HG02870 (cell line): ENCODE measurements at regions not wholly inside any gene's neighbourhood (a gene's known extent, or its start where the extent isn't known, plus 50 kb on each side); places are given as distances from the start of the nearest gene placed in this dataset.
"Not testable (repeated sequence)": the region's sequence is repeated elsewhere in the genome, so short reads cannot be mapped to it uniquely, and the experiment has no call there.

Source experiments
- ATAC-seq: cut with Tn5 transposase; IDR thresholded peaks from one replicate; pipeline ENCODE4 v1.9.1; 2021; ENCODE audit warnings: mild to moderate bottlenecking, moderate library complexity; ENCODE audit not compliant: unreplicated experiment

DNA sequence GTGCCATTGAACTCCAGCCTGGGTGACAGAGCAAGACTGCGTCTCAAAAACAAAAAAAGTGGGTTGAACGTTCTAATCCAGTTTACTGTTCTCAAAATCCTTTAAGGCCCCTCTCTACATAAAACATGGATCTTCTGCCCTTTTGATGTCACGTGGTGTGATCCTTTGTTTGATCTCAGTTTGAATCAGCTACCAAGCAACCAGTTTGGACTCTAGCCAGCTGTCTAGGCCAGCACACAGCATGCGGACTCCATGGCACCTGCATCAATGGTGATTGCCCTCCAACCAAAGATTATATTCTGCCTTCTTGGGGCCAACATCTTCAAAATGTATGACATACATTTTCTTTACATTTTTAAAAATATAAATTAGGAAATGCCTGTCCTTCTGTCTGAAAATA, 365.4 kb downstream of the NDFIP2 start:
- ATAC-seq, result no peak

- no peak for ATAC-seq
Measured at GRCh38 chr13:79837741-79838450, 356.9 kb downstream of the NDFIP2 start.

DNA sequence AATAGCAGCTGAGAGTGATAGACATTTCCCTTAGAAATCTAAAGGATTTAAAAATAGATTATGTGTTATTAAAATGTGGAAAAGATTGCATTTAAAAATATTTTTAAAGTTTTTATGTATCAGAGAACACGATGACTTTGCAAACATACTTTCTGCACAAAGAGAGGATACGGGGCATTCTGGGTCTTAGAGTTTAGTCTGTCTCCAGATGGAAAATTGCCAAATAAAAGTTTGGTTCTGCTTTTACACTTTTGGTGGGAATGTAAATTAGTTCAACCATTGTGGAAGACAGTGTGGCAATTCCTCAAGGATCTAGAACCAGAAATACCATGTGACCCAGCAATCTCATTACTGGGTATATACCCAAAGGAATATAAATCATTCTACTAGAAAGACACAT, 355.2 kb downstream of the NDFIP2 start:
- ATAC-seq, result not testable (repeated sequence)

- ATAC-seq, result no peak
Measured at GRCh38 chr13:79834876-79835275, 353.9 kb downstream of the NDFIP2 start.

- ATAC-seq, result no peak
Measured at GRCh38 chr13:79833991-79834390, 353.0 kb downstream of the NDFIP2 start.

DNA sequence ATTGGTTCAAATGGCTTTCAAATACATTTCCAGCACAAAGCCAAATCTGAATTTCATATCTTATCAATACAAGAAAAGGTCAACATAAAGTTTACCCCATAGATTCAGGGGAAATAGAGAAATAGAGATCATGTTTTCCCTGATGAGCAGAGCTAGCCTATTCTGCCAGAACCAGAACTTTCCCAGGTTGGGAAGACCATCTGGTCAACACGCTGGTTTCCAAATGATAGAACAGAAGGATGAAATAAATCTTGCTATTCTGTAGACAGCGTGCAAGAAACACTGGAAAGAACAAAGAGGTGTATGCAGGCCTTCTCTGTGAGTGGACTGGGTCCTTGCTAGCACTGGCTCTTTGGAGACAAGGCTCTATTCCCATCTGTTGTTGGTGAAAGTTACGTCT, 350.6 kb downstream of the NDFIP2 start:
- ATAC-seq, result no peak

DNA sequence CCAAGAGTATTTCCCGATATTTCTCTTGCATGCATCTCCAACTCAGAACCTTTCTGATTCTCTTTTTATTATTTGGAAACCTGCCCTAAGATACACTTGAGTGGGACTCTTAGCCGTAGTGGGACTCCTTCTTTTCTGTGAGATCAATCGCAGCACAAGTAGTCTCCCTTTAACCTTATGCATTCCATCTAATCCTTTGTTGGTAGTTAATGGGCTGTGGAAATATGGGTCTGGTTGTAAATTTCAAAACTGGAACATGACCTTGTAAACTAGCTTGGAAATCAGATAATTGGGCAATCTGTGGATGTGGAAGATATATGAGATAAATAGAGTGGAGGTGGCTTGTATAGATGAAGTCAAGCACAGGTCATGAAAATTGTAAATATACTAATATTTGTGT, 350.0 kb downstream of the NDFIP2 start:
- ATAC-seq, result no peak

GRCh38 chr13:79830426-79830825, 349.5 kb downstream of the NDFIP2 start:
- ATAC-seq, result no peak

GRCh38 chr13:79829880-79830279, 348.9 kb downstream of the NDFIP2 start:
- ATAC-seq, result no peak

- ATAC-seq, result no peak
Measured at GRCh38 chr13:79825959-79826358, 345.0 kb downstream of the NDFIP2 start.

GRCh38 chr13:79815041-79815440, 334.1 kb downstream of the NDFIP2 start:
- ATAC-seq, result no peak

GRCh38 chr13:79812070-79812850, 331.3 kb downstream of the NDFIP2 start:
- ATAC-seq, result peak; percentile 47

DNA sequence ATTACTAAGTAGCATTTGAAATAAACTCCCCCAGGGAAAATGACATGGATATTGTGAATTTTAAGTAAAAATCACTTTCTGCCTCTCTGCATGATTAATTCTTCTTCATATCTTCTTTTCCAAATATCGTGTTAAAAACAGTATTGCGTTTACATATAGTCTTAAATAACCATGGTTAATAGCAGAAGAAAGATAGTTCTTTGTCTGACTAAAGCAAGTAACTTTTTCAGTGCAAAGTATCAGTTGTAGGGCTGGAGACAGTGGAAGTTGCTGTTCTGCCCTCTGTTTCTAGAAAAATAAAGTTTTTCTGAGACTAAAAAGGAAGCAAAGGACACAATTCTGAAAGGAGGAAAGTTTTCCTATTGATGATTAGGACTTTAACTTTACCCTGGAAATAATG, 330.2 kb downstream of the NDFIP2 start:
- no peak for ATAC-seq

GRCh38 chr13:79810669-79811068, 329.7 kb downstream of the NDFIP2 start:
- no peak for ATAC-seq

DNA sequence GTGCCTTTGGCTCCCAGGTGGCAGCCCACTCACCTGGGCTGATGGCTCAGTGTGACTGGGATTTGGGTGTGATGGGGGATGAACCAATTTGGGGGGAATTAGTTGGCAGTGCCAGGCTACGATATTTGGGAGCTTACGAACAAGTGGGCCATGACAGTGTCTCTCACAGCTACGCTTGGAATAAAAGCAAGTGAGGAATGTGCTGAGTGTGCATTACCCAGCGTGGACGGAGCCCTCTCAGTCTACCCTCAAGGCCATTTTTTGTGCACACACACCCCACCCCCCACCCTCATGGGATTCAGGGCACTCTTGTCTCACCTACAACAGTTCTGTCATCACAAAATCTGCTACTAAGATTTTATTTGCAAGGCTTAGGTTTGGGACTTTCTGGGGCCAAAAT, 329.1 kb downstream of the NDFIP2 start:
- no peak for ATAC-seq

GRCh38 chr13:79808475-79808874, 327.5 kb downstream of the NDFIP2 start:
- ATAC-seq, result no peak

DNA sequence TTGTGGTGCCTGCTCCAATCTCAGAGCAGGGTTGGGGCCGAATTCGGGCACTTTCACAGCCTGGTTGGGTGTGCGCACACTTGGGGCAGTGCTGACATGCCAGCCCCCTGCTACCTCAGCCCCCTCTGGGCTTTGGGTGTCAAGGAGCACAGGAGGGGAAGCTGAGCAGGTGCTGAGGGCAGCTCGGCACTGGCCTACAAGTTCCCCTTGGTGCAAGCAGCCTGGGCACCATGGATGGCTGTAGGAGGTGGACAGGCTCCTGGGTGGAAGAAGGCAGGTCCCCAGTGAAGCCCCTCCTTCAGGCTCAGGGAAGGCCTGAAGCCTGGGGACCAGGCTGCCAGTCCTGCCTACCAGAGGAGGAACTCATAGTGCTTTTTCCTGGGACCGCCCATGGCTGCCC, 326.6 kb downstream of the NDFIP2 start:
- no peak for ATAC-seq

- no peak for ATAC-seq
Measured at GRCh38 chr13:79806821-79807220, 325.9 kb downstream of the NDFIP2 start.

DNA sequence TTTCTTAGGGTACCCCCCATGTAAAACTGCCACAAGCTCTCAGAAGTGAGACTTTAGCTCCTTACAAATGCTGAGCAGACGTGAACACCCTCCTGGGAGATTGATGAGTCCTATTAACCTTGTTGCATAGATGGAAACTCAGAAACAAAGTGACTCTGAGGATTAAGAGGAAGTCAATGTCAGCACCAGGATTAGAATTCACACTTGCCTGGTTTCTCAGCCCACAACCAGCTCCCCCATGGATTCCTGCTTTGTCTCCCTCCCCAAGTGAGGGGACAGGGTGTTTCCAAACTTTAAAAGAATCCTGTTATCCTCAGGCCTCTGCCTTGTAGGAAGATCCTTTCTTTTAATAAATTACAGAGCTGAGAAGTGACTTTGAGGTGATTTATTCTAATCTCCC, 324.4 kb downstream of the NDFIP2 start:
- no peak for ATAC-seq

- ATAC-seq, result no peak
Measured at GRCh38 chr13:79803989-79804388, 323.0 kb downstream of the NDFIP2 start.

- no peak for ATAC-seq
Measured at GRCh38 chr13:79803296-79803695, 322.3 kb downstream of the NDFIP2 start.

DNA sequence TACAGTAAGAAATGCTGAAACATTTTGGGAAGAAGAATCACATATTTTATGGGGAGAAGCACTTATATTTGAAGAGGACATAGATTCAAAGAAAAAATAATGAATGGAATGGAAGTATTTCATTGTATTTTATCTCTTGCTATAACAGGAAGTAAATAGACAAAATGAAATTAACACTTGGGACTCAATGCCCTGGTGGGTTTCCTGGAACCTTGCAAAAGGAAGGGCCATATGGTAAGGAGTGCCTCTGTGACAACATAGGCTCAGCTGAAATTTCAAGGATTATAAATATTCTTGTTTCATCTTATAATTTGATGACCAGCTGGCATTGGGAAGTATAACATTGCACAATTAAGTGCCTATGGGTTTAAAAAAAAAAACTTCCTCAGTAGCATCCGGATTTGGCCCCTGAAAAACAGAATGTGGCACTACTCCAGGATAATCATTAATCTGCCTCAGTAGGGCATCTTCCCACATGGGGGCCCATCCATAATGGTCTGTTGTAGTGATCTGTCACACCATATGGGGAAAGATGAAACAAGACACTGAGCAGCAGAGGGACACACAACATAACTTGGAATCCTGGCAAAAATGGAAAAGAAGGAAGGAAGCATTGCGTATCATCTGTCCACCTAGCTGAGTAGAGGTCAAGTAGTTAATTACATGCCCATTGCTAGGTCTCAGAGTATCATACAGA, 321.6 kb downstream of the NDFIP2 start:
- no peak for ATAC-seq
